MM.1S (cell line): ENCODE measurements at regions not wholly inside any gene's neighbourhood (a gene's known extent, or its start where the extent isn't known, plus 50 kb on each side); places are given as distances from the start of the nearest gene placed in this dataset.

Experiments
- EZH2 ChIP-seq: fragments of 300-600 bp; sonication (generic); optimal IDR thresholded peaks from 2 replicates; pipeline ENCODE3; 2017; ENCODE audit warnings: low read depth, mild to moderate bottlenecking, antibody characterized with exemption, low read length, mixed read lengths
- TF ChIP-seq, protein P1 (sequence below): fragments of 300-600 bp; sonication (generic); IDR thresholded peaks from 2 replicates; pipeline ENCODE4 v1.5.1; 2016; ENCODE audit warnings: antibody characterized with exemption, low read length, mixed read lengths

- TF ChIP-seq, protein P1, sequence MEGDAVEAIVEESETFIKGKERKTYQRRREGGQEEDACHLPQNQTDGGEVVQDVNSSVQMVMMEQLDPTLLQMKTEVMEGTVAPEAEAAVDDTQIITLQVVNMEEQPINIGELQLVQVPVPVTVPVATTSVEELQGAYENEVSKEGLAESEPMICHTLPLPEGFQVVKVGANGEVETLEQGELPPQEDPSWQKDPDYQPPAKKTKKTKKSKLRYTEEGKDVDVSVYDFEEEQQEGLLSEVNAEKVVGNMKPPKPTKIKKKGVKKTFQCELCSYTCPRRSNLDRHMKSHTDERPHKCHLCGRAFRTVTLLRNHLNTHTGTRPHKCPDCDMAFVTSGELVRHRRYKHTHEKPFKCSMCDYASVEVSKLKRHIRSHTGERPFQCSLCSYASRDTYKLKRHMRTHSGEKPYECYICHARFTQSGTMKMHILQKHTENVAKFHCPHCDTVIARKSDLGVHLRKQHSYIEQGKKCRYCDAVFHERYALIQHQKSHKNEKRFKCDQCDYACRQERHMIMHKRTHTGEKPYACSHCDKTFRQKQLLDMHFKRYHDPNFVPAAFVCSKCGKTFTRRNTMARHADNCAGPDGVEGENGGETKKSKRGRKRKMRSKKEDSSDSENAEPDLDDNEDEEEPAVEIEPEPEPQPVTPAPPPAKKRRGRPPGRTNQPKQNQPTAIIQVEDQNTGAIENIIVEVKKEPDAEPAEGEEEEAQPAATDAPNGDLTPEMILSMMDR: no peak
- TF ChIP-seq EZH2: no peak
Observed at GRCh38 chrX:98338544-98338943, 1454.8 kb downstream of the RPA4 start.
